PC-9 (cell line): ENCODE measurements at regions not wholly inside any gene's neighbourhood (a gene's known extent, or its start where the extent isn't known, plus 50 kb on each side); places are given as distances from the start of the nearest gene placed in this dataset.
"Not testable (repeated sequence)": the region's sequence is repeated elsewhere in the genome, so short reads cannot be mapped to it uniquely, and the experiment has no call there.

Experiments used
- EZH2 ChIP-seq: fragments of 200-600 bp; sonication (generic); IDR thresholded peaks from 2 replicates; pipeline ENCODE4 v1.8.0; 2017; ENCODE audit warnings: antibody characterized with exemption, low read depth
- TF ChIP-seq, protein P1 (sequence below): fragments of 200-600 bp; sonication (generic); conservative IDR thresholded peaks from 2 replicates; pipeline ENCODE4 v1.6.1; 2017; ENCODE audit warnings: mixed run types, antibody characterized with exemption, mild to moderate bottlenecking, moderate library complexity

GRCh38 chr13:82164780-82165395 lies 1717.4 kb downstream of the SLITRK1 start:
- not testable (repeated sequence) for TF ChIP-seq EZH2
- TF ChIP-seq, protein P1, sequence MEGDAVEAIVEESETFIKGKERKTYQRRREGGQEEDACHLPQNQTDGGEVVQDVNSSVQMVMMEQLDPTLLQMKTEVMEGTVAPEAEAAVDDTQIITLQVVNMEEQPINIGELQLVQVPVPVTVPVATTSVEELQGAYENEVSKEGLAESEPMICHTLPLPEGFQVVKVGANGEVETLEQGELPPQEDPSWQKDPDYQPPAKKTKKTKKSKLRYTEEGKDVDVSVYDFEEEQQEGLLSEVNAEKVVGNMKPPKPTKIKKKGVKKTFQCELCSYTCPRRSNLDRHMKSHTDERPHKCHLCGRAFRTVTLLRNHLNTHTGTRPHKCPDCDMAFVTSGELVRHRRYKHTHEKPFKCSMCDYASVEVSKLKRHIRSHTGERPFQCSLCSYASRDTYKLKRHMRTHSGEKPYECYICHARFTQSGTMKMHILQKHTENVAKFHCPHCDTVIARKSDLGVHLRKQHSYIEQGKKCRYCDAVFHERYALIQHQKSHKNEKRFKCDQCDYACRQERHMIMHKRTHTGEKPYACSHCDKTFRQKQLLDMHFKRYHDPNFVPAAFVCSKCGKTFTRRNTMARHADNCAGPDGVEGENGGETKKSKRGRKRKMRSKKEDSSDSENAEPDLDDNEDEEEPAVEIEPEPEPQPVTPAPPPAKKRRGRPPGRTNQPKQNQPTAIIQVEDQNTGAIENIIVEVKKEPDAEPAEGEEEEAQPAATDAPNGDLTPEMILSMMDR, result not testable (repeated sequence)
